ENCODE measurements at regions not wholly inside any gene's neighbourhood (a gene's known extent, or its start where the extent isn't known, plus 50 kb on each side); places are given as distances from the start of the nearest gene placed in this dataset.
"Not testable (repeated sequence)": the region's sequence is repeated elsewhere in the genome, so short reads cannot be mapped to it uniquely, and the experiment has no call there.

DNA sequence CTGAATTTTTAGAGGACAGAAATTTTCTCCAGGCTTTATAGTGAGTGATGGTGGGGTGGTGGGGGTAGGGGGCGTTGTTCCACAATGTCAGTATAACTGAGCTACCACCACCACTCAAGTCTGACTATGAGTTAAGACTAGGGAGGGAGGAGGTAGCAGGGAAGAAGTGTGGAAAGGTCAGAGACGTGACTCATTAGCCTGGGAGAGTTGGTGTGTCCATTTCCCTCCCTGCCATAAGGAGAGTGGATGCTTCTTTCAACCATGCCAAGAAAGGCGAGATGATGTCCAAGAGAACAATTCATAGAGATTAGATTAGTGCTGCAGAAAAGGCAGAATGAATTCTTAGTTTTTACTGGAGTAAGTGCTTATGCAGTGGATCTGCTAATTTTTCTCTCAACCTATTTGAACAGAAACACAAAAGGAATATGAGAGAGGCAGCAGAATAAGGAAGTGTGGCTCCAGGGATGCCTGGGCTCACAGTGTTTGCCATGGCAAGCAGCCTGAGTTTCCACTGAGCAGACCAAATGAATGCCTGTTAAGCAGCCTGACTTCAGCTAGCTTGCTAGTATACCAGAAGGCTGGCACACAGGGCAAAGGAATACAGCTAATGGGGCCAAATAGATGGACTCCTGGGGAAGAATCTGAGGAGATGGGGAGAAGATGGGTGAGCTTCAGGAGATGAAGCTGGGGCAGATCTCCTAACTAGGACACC is 708.9 kb downstream of the NTRK3 start:
- intact Hi-C loops (cut with DNase I, micrococcal nuclease) = no loop called here
- Mint-ChIP-seq H3K27me3 (no peaks in the 10 kb centered on the region), H3K9me3 (ENCODE audit: low read depth) (no peaks in the 10 kb centered on the region), H3K4me3 (no peak overlapping the region), H3K27ac (no peak overlapping the region), H3K36me3 (ENCODE audit: low read depth) (no peaks in the 10 kb centered on the region), H3K4me1 (no peaks in the 10 kb centered on the region)
- no peak for ATAC-seq
- POLR2A ChIA-PET = no interaction called here
- DNase-seq = no peak
- CTCF ChIA-PET = no interaction called here

DNA sequence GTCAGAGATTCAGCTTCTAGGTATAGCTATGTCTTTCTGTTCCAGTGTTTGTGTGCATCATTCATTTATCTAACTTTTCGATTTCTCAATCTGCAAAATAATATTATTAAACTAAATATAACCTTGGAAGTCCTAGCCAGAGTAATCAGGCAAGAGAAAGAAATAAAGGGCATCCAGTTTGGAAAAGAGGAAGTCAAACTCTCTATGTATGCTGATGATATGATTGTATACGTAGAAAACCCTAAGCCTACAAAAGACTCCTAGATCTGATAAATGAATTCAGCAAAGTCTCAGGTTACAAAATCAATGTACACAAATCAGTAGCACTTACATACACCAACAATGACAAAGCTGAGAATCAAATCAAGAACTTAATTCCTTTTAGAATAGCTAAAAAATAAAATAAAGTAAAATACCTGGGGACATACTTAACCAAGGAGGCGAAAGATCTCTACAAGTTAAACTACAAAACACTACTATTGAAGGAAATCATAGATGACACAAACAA is 718.2 kb downstream of the NTRK3 start:
- H3K9me3 Mint-ChIP-seq (ENCODE audit: low read depth) = peaks cover 2% of the 10 kb centered on the region
- no peak for ATAC-seq
- CTCF ChIA-PET = no interaction called here

DNA sequence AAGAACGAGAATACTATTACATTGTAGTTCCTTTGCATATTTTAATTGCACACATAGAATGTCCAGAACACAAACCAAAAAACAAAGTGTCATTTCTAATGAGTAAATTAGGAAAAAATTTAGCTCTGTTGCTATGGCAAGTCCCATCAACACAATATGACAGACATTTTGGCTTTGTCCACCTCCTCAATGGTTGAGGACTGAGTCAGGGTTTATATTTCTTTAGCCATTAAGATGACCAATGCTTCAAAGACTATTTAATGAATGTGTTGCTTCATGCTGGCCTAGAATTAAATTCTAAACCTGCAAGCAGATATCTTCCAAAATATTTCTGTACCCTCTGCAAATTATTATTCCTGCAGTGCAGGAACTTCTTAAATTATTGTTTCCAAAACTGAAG is 719.2 kb downstream of the NTRK3 start:
- ATAC-seq (no peak), DNase-seq (no peak)
- H3K9me3 Mint-ChIP-seq (ENCODE audit: low read depth) = peaks cover 2% of the 10 kb centered on the region
- H3K36me3 Mint-ChIP-seq (ENCODE audit: low read depth) = no peaks in the 10 kb centered on the region
- H3K4me1 Mint-ChIP-seq = no peaks in the 10 kb centered on the region
- intact Hi-C loops (cut with DNase I, micrococcal nuclease) = no loop called here
- ChIA-PET CTCF (no interaction called here), POLR2A (no interaction called here)
- no peak overlapping the region for H3K27ac Mint-ChIP-seq
- no peaks in the 10 kb centered on the region for H3K27me3 Mint-ChIP-seq
- no peak overlapping the region for H3K4me3 Mint-ChIP-seq

More for the DNA sequence above, 718.2 kb downstream of the NTRK3 start:
- Mint-ChIP-seq H3K27me3 (no peaks in the 10 kb centered on the region), H3K4me3 (no peak overlapping the region), H3K36me3 (ENCODE audit: low read depth) (no peaks in the 10 kb centered on the region), H3K27ac (no peak overlapping the region), H3K4me1 (no peaks in the 10 kb centered on the region)
- intact Hi-C loops (cut with DNase I, micrococcal nuclease) = no loop called here
- DNase-seq = no peak
- POLR2A ChIA-PET = no interaction called here

DNA sequence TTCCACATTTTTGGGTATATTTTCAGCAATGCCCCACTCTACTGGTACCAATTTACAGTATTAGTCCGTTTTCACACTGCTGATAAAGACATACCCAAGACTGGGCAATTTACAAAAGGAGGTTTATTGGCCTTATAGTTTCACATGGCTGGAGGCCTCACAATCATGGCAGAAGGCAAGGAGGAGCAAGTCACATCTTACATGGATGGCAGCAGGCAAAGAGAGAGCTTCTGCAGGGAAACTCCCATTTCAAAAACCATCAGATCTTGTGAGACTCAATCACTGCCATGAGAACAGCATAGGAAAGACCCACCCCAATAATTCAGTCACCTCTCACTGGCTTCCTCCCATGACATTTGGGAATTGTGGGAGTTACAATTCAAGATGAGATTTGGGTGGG is 722.9 kb downstream of the NTRK3 start:
- H3K27ac Mint-ChIP-seq; CTCF ChIA-PET; H3K4me3 Mint-ChIP-seq; H3K36me3 Mint-ChIP-seq (ENCODE audit: low read depth); H3K4me1 Mint-ChIP-seq; POLR2A ChIA-PET; DNase-seq; intact Hi-C loops (cut with DNase I, micrococcal nuclease); ATAC-seq; H3K9me3 Mint-ChIP-seq (ENCODE audit: low read depth); H3K27me3 Mint-ChIP-seq: not testable (repeated sequence)

DNA sequence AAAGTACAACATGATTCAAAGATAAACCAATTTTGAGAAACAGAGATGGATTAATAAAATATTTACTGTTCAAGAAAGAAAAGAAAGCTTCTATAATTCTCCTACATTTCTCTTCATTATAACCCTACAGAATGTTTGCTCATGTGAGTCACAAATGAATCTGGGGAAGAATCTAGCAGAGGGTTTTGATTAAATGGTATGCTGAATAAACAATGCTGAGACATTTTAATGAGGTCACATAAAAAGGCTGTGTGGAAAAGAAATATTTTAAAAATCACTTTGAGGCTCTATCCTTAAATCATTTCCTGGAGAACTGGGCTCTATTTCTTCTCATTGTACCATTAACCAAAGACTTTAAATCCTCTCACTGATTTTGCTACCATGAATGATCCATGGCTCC is 727.7 kb downstream of the NTRK3 start:
- ChIA-PET CTCF (no interaction called here), POLR2A (no interaction called here)
- ATAC-seq = no peak
- Mint-ChIP-seq H3K27ac (no peak overlapping the region), H3K4me3 (no peak overlapping the region), H3K36me3 (ENCODE audit: low read depth) (no peaks in the 10 kb centered on the region), H3K9me3 (ENCODE audit: low read depth) (no peaks in the 10 kb centered on the region), H3K4me1 (no peaks in the 10 kb centered on the region), H3K27me3 (peaks cover 2% of the 10 kb centered on the region)
- intact Hi-C loops (cut with DNase I, micrococcal nuclease) = no loop called here
- DNase-seq = no peak

DNA sequence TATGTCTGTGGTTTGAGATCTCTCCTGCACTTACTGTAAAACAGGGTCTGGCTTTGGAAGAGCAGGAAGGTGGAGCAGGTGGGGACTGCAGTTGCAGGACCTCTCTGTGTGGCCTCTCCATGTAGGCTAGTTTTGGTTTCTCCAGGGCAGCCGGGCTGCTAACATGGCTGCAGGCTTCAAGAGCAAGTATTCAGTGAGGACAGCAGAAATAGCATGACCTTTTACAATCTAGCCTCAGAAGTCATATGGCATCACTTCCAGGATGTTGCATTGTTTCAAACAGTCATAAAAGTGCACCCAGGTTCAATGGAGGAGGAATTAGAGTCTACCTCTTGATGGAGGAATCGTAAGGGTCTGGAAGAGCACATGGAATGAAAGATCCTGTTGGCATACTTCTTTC is 728.7 kb downstream of the NTRK3 start:
- H3K27ac Mint-ChIP-seq = no peak overlapping the region
- ATAC-seq = no peak

DNA sequence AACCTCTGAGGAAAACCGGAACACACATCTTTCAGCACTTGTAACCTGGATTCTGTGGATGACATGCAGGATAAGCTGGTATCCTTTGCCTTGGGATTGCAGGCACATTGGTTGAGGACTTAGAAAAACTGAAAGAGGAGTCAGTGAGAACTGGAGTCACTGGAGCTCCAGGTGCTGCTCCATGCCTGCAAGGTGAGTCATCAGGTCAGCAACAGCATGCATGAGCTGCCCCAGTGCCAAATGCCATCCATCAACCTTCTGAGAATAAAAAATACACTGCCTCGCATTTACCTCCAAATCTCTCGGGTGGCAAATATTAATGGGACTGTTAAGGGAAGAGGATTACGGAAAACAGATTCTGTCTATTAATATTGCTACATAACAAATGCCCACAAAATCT is 729.1 kb downstream of the NTRK3 start:
- intact Hi-C loops (cut with DNase I, micrococcal nuclease) = no loop called here
- no peaks in the 10 kb centered on the region for H3K9me3 Mint-ChIP-seq (ENCODE audit: low read depth)
- no peak overlapping the region for H3K27ac Mint-ChIP-seq
- ChIA-PET POLR2A (no interaction called here), CTCF (no interaction called here)
- DNase-seq (no peak), ATAC-seq (no peak)
- no peaks in the 10 kb centered on the region for H3K36me3 Mint-ChIP-seq (ENCODE audit: low read depth)
- H3K4me3 Mint-ChIP-seq = no peak overlapping the region
- peaks cover 2% of the 10 kb centered on the region for H3K27me3 Mint-ChIP-seq
- no peaks in the 10 kb centered on the region for H3K4me1 Mint-ChIP-seq

More for the DNA sequence above, 728.7 kb downstream of the NTRK3 start:
- Mint-ChIP-seq H3K4me1 (no peaks in the 10 kb centered on the region), H3K27me3 (peaks cover 2% of the 10 kb centered on the region), H3K4me3 (no peak overlapping the region), H3K36me3 (ENCODE audit: low read depth) (no peaks in the 10 kb centered on the region), H3K9me3 (ENCODE audit: low read depth) (no peaks in the 10 kb centered on the region)
- intact Hi-C loops (cut with DNase I, micrococcal nuclease) = no loop called here
- CTCF ChIA-PET = no interaction called here
- DNase-seq = no peak
- POLR2A ChIA-PET = no interaction called here

DNA sequence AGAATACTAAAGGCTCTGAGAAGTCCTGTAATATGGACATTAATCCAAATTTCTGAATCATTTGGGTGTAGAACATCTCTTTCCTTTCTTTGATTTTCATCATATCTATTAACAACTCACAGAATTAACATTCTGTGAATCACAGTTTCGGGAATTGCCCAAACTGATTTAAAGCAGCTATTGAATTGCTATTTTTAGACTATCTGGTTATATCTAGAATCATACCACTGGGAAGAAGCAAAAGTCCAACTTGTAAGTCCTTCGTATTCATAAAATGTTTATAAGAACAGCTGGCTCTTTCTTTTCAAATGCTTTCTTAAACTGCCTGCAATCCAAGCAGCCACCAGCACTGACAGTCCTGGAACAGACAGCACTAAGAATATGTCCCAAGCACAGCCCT is 733.0 kb downstream of the NTRK3 start:
- Mint-ChIP-seq H3K9me3 (ENCODE audit: low read depth) (no peaks in the 10 kb centered on the region), H3K36me3 (ENCODE audit: low read depth) (no peaks in the 10 kb centered on the region)

DNA sequence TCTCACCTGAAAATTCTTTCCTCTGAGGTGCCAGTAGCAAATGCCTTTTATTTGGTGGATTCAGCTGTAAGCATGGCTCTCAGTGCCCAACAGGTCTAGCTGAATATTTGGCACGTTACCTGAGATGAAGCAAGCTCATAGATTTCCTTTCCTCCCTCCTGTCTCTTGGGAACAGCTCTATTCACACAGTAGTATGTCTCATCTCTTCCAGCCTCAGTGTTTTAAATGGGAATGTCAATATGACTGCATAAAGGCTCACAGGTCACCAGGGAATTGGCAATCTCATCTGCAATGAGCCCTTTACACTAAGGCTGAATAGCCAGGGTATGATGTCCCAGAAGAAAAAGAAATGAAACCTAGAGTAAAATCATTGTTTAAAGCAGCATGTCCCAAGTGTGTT is 733.5 kb downstream of the NTRK3 start:
- no peaks in the 10 kb centered on the region for H3K4me1 Mint-ChIP-seq
- H3K27ac Mint-ChIP-seq = no peak overlapping the region
- ChIA-PET POLR2A (no interaction called here), CTCF (no interaction called here)
- H3K36me3 Mint-ChIP-seq (ENCODE audit: low read depth) = no peaks in the 10 kb centered on the region
- no peak overlapping the region for H3K4me3 Mint-ChIP-seq
- no peak for DNase-seq
- intact Hi-C loops (cut with DNase I, micrococcal nuclease) = no loop called here
- ATAC-seq = no peak
- H3K9me3 Mint-ChIP-seq (ENCODE audit: low read depth) = no peaks in the 10 kb centered on the region
- H3K27me3 Mint-ChIP-seq = peaks cover 2% of the 10 kb centered on the region

More for the DNA sequence above, 733.0 kb downstream of the NTRK3 start:
- Mint-ChIP-seq H3K4me1 (no peaks in the 10 kb centered on the region), H3K27me3 (peaks cover 2% of the 10 kb centered on the region), H3K27ac (no peak overlapping the region), H3K4me3 (no peak overlapping the region)
- DNase-seq (no peak), ATAC-seq (no peak)
- ChIA-PET CTCF (no interaction called here), POLR2A (no interaction called here)
- intact Hi-C loops (cut with DNase I, micrococcal nuclease) = no loop called here

DNA sequence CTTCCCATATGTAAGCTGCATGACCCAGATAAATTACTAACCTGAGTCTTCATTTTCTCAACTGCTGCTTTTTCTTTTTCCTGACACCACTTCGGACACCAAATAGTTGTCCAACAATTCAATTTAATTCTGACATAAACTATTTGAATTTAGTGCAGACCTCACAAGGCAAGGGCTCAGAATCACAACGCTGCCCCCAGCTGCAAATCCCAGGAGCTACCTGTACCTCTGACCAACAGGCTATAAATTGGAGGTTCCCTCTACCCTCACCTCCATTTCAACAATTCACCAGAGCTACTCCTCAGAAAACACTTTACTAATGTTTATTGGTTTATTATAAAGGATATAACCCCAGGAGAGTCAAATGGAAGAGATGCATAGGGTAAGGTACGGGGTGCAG is 737.6 kb downstream of the NTRK3 start:
- intact Hi-C loops (cut with DNase I, micrococcal nuclease) = no loop called here
- no peaks in the 10 kb centered on the region for H3K9me3 Mint-ChIP-seq (ENCODE audit: low read depth)

DNA sequence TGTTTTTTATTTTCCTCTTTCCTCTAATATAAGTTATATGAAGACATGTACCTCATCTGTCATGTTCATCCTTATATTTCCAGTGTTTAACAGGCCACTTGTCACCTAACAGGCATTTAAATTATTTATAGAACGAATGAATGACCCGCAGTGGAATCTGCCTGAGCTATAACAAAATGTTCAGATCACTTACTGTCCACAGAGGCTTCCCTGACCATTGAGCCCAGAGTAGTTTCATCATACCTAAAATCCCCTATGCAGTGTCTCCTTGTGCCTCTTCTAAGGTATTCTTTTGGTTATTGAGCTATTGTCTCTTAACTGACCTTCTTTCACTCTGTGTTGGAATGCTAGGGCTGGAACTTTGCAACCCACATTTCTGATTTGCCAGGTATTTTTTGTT is 748.5 kb downstream of the NTRK3 start:
- H3K4me3 Mint-ChIP-seq = no peak overlapping the region
- ChIA-PET POLR2A (no interaction called here), CTCF (interaction anchor here (1.0 kb wide), 1 partner anchor 12 kb away, joined by 4 read pairs; no protein-coding TSS in a partner anchor)
- H3K27me3 Mint-ChIP-seq = no peaks in the 10 kb centered on the region
- H3K27ac Mint-ChIP-seq = no peak overlapping the region
- ATAC-seq = no peak
- H3K4me1 Mint-ChIP-seq = no peaks in the 10 kb centered on the region
- intact Hi-C loops (cut with DNase I, micrococcal nuclease) = no loop called here
- peaks cover 5% of the 10 kb centered on the region for H3K9me3 Mint-ChIP-seq (ENCODE audit: low read depth)
- H3K36me3 Mint-ChIP-seq (ENCODE audit: low read depth) = no peaks in the 10 kb centered on the region
- no peak for DNase-seq

More for the DNA sequence above, 737.6 kb downstream of the NTRK3 start:
- Mint-ChIP-seq H3K4me3 (no peak overlapping the region), H3K36me3 (ENCODE audit: low read depth) (no peaks in the 10 kb centered on the region), H3K27ac (no peak overlapping the region), H3K4me1 (no peaks in the 10 kb centered on the region), H3K27me3 (no peaks in the 10 kb centered on the region)
- ATAC-seq (no peak), DNase-seq (no peak)
- CTCF ChIA-PET = no interaction called here
- POLR2A ChIA-PET = no interaction called here

DNA sequence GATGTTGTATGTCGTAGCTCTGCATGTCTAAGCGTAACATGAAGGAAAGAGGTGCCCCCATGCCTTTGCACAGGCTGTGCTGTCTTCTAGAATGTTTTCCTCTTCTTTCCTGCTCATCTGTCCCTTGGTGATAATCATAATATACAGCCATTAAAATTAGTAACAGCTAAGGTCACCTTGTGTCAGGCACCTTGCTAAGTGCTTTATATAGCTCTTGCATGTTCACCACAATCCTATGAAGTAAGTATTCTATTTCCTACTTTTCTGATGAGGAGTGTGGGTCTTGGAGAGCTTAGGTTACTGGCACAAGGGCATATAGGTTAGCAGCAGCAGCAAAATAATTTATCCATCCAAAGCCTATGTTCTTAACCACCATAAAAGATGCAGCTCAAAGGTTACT is 754.4 kb downstream of the NTRK3 start:
- no peak for ATAC-seq
- ChIA-PET CTCF (no interaction called here), POLR2A (no interaction called here)
- H3K27me3 Mint-ChIP-seq = peaks cover 2% of the 10 kb centered on the region
- H3K4me1 Mint-ChIP-seq = no peaks in the 10 kb centered on the region
- no peaks in the 10 kb centered on the region for H3K36me3 Mint-ChIP-seq (ENCODE audit: low read depth)
- no peak for DNase-seq
- intact Hi-C loops (cut with DNase I, micrococcal nuclease) = no loop called here
- H3K4me3 Mint-ChIP-seq = no peak overlapping the region
- no peaks in the 10 kb centered on the region for H3K9me3 Mint-ChIP-seq (ENCODE audit: low read depth)
- H3K27ac Mint-ChIP-seq = no peak overlapping the region

DNA sequence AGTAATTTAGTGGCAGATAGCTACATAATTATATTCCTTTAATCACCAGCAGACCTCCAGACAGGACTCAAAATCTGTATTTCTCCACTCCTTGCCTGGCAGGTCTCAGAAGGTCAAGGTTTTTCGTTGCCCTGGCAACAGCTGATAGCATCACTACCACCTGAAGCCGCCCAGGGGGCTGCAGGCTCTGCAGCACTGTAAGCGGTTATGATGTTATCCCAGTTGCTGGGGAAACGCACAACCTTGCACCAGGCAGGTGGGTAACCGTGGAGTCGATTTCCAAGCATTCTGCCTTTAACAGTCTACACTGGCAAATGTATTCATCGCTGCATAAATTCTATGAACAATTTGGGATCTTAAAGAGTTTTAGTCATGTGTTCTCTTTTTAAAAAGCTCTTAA is 756.3 kb downstream of the NTRK3 start:
- no peak for ATAC-seq
- intact Hi-C loops (cut with DNase I, micrococcal nuclease) = no loop called here

More for the DNA sequence above, 756.3 kb downstream of the NTRK3 start:
- POLR2A ChIA-PET = no interaction called here
- CTCF ChIA-PET = interaction anchor here (0.5 kb wide), 1 partner anchor 46 kb away, joined by 3 read pairs; no protein-coding TSS in a partner anchor
- H3K4me3 Mint-ChIP-seq = no peak overlapping the region
- peaks cover 2% of the 10 kb centered on the region for H3K27me3 Mint-ChIP-seq
- no peak for DNase-seq
- H3K36me3 Mint-ChIP-seq (ENCODE audit: low read depth) = no peaks in the 10 kb centered on the region
- peaks cover 1% of the 10 kb centered on the region for H3K9me3 Mint-ChIP-seq (ENCODE audit: low read depth)
- H3K4me1 Mint-ChIP-seq = no peaks in the 10 kb centered on the region
- H3K27ac Mint-ChIP-seq = no peak overlapping the region
